NCI-H526 treated with DMSO at 0.1 percent for 48 hours (cell line): ENCODE measurements at regions not wholly inside any gene's neighbourhood (a gene's known extent, or its start where the extent isn't known, plus 50 kb on each side); places are given as distances from the start of the nearest gene placed in this dataset.
"Not testable (repeated sequence)": the region's sequence is repeated elsewhere in the genome, so short reads cannot be mapped to it uniquely, and the experiment has no call there.

Source experiments
- DNase-seq: peaks from one replicate; lab custom pipeline; 2025; lab: John Stamatoyannopoulos, UW

- no peak for DNase-seq
These were observed 111.0 kb upstream of the ANKRD30BL start for GRCh38 chr2:132272713-132273112.

GRCh38 chr2:132273585-132273984 is 111.8 kb upstream of the ANKRD30BL start:
- DNase-seq: not testable (repeated sequence)

GRCh38 chr2:132274000-132274399 is 112.2 kb upstream of the ANKRD30BL start:
- DNase-seq: no peak

- DNase-seq: no peak
These were observed 113.6 kb upstream of the ANKRD30BL start for GRCh38 chr2:132275396-132275795.

GRCh38 chr2:132276571-132276981 is 114.8 kb upstream of the ANKRD30BL start:
- DNase-seq: no peak

GRCh38 chr2:132278267-132278666 is 116.5 kb upstream of the ANKRD30BL start:
- no peak for DNase-seq

GRCh38 chr2:132279344-132279743 is 117.6 kb upstream of the ANKRD30BL start:
- DNase-seq: no peak

GRCh38 chr2:132279930-132280615 is 118.3 kb upstream of the ANKRD30BL start:
- DNase-seq: no peak

GRCh38 chr2:132280912-132281311 is 119.2 kb upstream of the ANKRD30BL start:
- no peak for DNase-seq

GRCh38 chr2:132282104-132282503 is 120.4 kb upstream of the ANKRD30BL start:
- not testable (repeated sequence) for DNase-seq

GRCh38 chr2:132282911-132283310 is 121.2 kb upstream of the ANKRD30BL start:
- DNase-seq: no peak

GRCh38 chr2:132286289-132286911 is 124.6 kb upstream of the ANKRD30BL start:
- DNase-seq: not testable (repeated sequence)

- DNase-seq: not testable (repeated sequence)
These were observed 126.2 kb upstream of the ANKRD30BL start for GRCh38 chr2:132287910-132288309.

- DNase-seq: not testable (repeated sequence)
These were observed 127.4 kb upstream of the ANKRD30BL start for GRCh38 chr2:132289138-132289537.

- not testable (repeated sequence) for DNase-seq
These were observed 126.8 kb upstream of the GPR39 start for GRCh38 chr2:132289812-132290211.

GRCh38 chr2:132300592-132301378 is 115.8 kb upstream of the GPR39 start:
- not testable (repeated sequence) for DNase-seq

- DNase-seq: not testable (repeated sequence)
These were observed 111.8 kb upstream of the GPR39 start for GRCh38 chr2:132304661-132305380.

GRCh38 chr2:132307613-132308198 is 108.9 kb upstream of the GPR39 start:
- not testable (repeated sequence) for DNase-seq

GRCh38 chr2:132309203-132309602 is 107.4 kb upstream of the GPR39 start:
- DNase-seq: not testable (repeated sequence)

- not testable (repeated sequence) for DNase-seq
These were observed 101.1 kb upstream of the GPR39 start for GRCh38 chr2:132315546-132315945.

GRCh38 chr2:132317026-132317680 is 99.5 kb upstream of the GPR39 start:
- not testable (repeated sequence) for DNase-seq
